ENCODE measurements at regions not wholly inside any gene's neighbourhood (a gene's known extent, or its start where the extent isn't known, plus 50 kb on each side); places are given as distances from the start of the nearest gene placed in this dataset.

- H3K9me3 ChIP-seq, result no peaks in the 10 kb centered on the region
Observed at GRCh38 chr1:162956922-162957321, 95.9 kb upstream of the CCDC190 start.

GRCh38 chr1:162954824-162955223, 93.8 kb upstream of the CCDC190 start:
- TF ChIP-seq POLR2A (IDR thresholded peaks at IDR 0.05), result no peak
- no peak for TF ChIP-seq CTCF (IDR thresholded peaks at IDR 0.05)
- Histone ChIP-seq H3K27me3 (no peaks in the 10 kb centered on the region), H3K4me3 (no peak overlapping the region), H3K27ac (no peak overlapping the region), H3K4me1 (no peaks in the 10 kb centered on the region), H3K36me3 (ENCODE audit: low read depth, missing control alignments) (no peaks in the 10 kb centered on the region), H3K9me3 (no peaks in the 10 kb centered on the region)
- intact Hi-C loops (cut with DNase I; ENCODE audit: low total_unique reads), result no loop called here
- no peak for DNase-seq
- 94 to 96% methylated on average over 4 of the region's 4 CpGs for WGBS, 2 donors

More at GRCh38 chr1:162956922-162957321, 95.9 kb upstream of the CCDC190 start:
- DNase-seq, result no peak
- no peaks in the 10 kb centered on the region for H3K4me1 ChIP-seq
- H3K4me3 ChIP-seq, result no peak overlapping the region
- no peaks in the 10 kb centered on the region for H3K27me3 ChIP-seq
- TF ChIP-seq POLR2A (IDR thresholded peaks at IDR 0.05) (no peak), CTCF (IDR thresholded peaks at IDR 0.05) (no peak)
- WGBS, 2 donors, result 53 to 55% methylated on average over 2 of the region's 2 CpGs
- no peak overlapping the region for H3K27ac ChIP-seq
- intact Hi-C loops (cut with DNase I; ENCODE audit: low total_unique reads), result no loop called here
- H3K36me3 ChIP-seq (ENCODE audit: low read depth, missing control alignments), result no peaks in the 10 kb centered on the region

GRCh38 chr1:162952956-162953355, 92.0 kb upstream of the CCDC190 start:
- Histone ChIP-seq H3K36me3 (ENCODE audit: low read depth, missing control alignments) (no peaks in the 10 kb centered on the region), H3K9me3 (no peaks in the 10 kb centered on the region), H3K4me1 (no peaks in the 10 kb centered on the region), H3K27me3 (no peaks in the 10 kb centered on the region), H3K27ac (no peak overlapping the region), H3K4me3 (no peak overlapping the region)
- WGBS, 2 donors, result 93 to 97% methylated on average over 4 of the region's 4 CpGs
- no peak for TF ChIP-seq POLR2A (IDR thresholded peaks at IDR 0.05)
- no peak for TF ChIP-seq CTCF (IDR thresholded peaks at IDR 0.05)
- DNase-seq, result no peak
- intact Hi-C loops (cut with DNase I; ENCODE audit: low total_unique reads), result no loop called here

- Histone ChIP-seq H3K4me1 (no peaks in the 10 kb centered on the region), H3K36me3 (ENCODE audit: low read depth, missing control alignments) (no peaks in the 10 kb centered on the region), H3K27me3 (no peaks in the 10 kb centered on the region), H3K4me3 (no peak overlapping the region), H3K27ac (no peak overlapping the region), H3K9me3 (no peaks in the 10 kb centered on the region)
- no peak for DNase-seq
- TF ChIP-seq CTCF (IDR thresholded peaks at IDR 0.05), result no peak
- TF ChIP-seq POLR2A (IDR thresholded peaks at IDR 0.05), result no peak
- 89 to 94% methylated on average over 2 of the region's 2 CpGs for WGBS, 2 donors
- intact Hi-C loops (cut with DNase I; ENCODE audit: low total_unique reads), result no loop called here
Observed at GRCh38 chr1:162951553-162952315, 90.8 kb upstream of the CCDC190 start.

GRCh38 chr1:162950187-162950586, 89.2 kb upstream of the CCDC190 start:
- intact Hi-C loops (cut with DNase I; ENCODE audit: low total_unique reads), result no loop called here
- Histone ChIP-seq H3K4me3 (no peak overlapping the region), H3K36me3 (ENCODE audit: low read depth, missing control alignments) (no peaks in the 10 kb centered on the region), H3K27ac (no peak overlapping the region), H3K4me1 (no peaks in the 10 kb centered on the region), H3K9me3 (no peaks in the 10 kb centered on the region), H3K27me3 (no peaks in the 10 kb centered on the region)
- TF ChIP-seq CTCF (IDR thresholded peaks at IDR 0.05) (no peak), POLR2A (IDR thresholded peaks at IDR 0.05) (no peak)
- DNase-seq, result no peak

Data from testis (tissue), 2 donors.